Parathyroid adenoma (tissue), 2 donors: ENCODE measurements at regions not wholly inside any gene's neighbourhood (a gene's known extent, or its start where the extent isn't known, plus 50 kb on each side); places are given as distances from the start of the nearest gene placed in this dataset.

Experiments used
- H2AFZ ChIP-seq: fragments of 300-600 bp; sonication (generic); one replicate; pipeline ENCODE4 v1.7.0; 2017; ENCODE audit warnings: antibody characterized with exemption, mild to moderate bottlenecking
- H3K27ac ChIP-seq: fragments of 300-600 bp; sonication (generic); one replicate; pipeline ENCODE4 v1.7.0; 2017
- H3K27me3 ChIP-seq: fragments of 300-600 bp; sonication (generic); one replicate; pipeline ENCODE4 v1.7.0; 2017; ENCODE audit warnings: low read length; ENCODE audit not compliant: control insufficient read depth, insufficient read depth
- H3K36me3 ChIP-seq: fragments of 300-600 bp; sonication (generic); one replicate; pipeline ENCODE4 v1.7.0; 2017; ENCODE audit warnings: low read length; ENCODE audit not compliant: control insufficient read depth, insufficient read depth
- H3K4me1 ChIP-seq: fragments of 300-600 bp; sonication (generic); one replicate; pipeline ENCODE4 v1.7.0; 2017; ENCODE audit warnings: control low read depth
- H3K4me2 ChIP-seq: fragments of 300-600 bp; sonication (generic); one replicate; pipeline ENCODE4 v1.7.0; 2017; ENCODE audit warnings: low read length
- H3K4me3 ChIP-seq: fragments of 300-600 bp; sonication (generic); one replicate; pipeline ENCODE4 v1.7.0; 2017; ENCODE audit warnings: low read depth, low read length
- H3K79me2 ChIP-seq: fragments of 300-600 bp; sonication (generic); one replicate; pipeline ENCODE4 v1.7.0; 2017; ENCODE audit warnings: control low read depth
- H3K9ac ChIP-seq: fragments of 300-600 bp; sonication (generic); one replicate; pipeline ENCODE4 v1.7.0; 2017; ENCODE audit warnings: mild to moderate bottlenecking
- H3K9me3 ChIP-seq: fragments of 300-600 bp; sonication (generic); one replicate; pipeline ENCODE4 v1.7.0; 2017; ENCODE audit warnings: low read length; ENCODE audit not compliant: control insufficient read depth
- CTCF ChIP-seq: fragments of 300-600 bp; sonication (generic); IDR thresholded peaks from one replicate; pipeline ENCODE4 v1.7.0; 2017; ENCODE audit warnings: antibody characterized with exemption, mild to moderate bottlenecking
- donor health status: primary hyperparathyroidism.

GRCh38 chr14:101179691-101180211 lies 276.2 kb upstream of the RTL1 start:
- H3K27me3 ChIP-seq, result no peaks in the 10 kb centered on the region
- no peak overlapping the region for H3K4me3 ChIP-seq
- no peak overlapping the region for H2AFZ ChIP-seq
- H3K4me1 ChIP-seq, result no peaks in the 10 kb centered on the region
- TF ChIP-seq CTCF, result no peak
- H3K27ac ChIP-seq, result no peak overlapping the region
- H3K36me3 ChIP-seq, result no peaks in the 10 kb centered on the region
- H3K79me2 ChIP-seq, result no peaks in the 10 kb centered on the region
- no peak overlapping the region for H3K4me2 ChIP-seq
- H3K9ac ChIP-seq, result no peak overlapping the region
- H3K9me3 ChIP-seq, result no peaks in the 10 kb centered on the region

DNA sequence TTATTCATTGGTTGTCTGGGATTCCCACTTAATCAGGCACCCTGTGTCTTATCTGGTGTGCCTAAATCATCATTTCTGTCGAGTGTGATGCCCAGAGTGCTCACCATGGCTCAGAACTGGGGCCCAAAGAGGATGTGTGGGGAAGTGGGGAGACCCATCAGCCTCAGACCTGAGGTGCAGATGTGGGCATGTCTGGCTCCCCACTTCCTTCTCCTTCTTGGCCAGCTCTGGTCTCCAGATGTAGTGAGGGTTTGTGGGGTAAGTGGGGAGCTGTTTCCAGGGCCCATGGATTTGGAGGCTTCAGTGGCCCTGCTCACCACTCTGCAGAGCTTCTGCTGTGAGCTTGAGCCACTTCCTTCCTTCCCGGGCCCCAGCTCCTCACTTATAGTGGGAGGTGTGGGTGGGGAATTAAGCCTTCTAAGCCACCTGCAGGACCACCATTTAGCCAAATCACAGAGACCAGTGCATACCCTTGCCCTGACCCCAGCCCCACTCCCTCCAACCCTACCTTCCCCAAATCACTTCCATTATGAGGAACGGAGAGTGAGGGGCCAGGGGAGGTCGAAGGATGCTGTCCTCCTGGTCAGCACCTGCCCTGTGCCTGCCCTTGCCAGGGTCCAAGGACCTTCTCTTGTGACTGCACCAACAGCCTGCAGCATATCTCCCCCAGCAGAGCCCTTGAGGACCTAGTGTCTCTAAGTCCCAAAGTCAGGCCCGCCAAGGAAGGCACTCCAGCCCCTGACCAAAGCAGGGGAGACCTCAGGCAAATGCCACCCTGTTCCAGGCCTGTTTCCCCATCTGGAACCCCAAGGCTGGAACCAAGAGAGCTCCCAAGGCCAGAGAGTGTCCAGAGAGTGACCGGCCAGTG lies 278.2 kb upstream of the RTL1 start:
- Histone ChIP-seq H3K27me3 (no peaks in the 10 kb centered on the region), H3K9ac (no peak overlapping the region), H3K36me3 (no peaks in the 10 kb centered on the region), H3K4me1 (no peaks in the 10 kb centered on the region), H3K79me2 (no peaks in the 10 kb centered on the region), H3K9me3 (no peaks in the 10 kb centered on the region), H3K4me3 (no peak overlapping the region), H3K27ac (no peak overlapping the region), H3K4me2 (no peak overlapping the region), H2AFZ (no peak overlapping the region)
- TF ChIP-seq CTCF, result no peak

- no peak overlapping the region for H3K4me3 ChIP-seq
- no peaks in the 10 kb centered on the region for H3K4me1 ChIP-seq
- no peaks in the 10 kb centered on the region for H3K36me3 ChIP-seq
- no peaks in the 10 kb centered on the region for H3K79me2 ChIP-seq
- TF ChIP-seq CTCF, result no peak
- H3K9ac ChIP-seq, result no peak overlapping the region
- no peak overlapping the region for H3K27ac ChIP-seq
- no peaks in the 10 kb centered on the region for H3K9me3 ChIP-seq
- H2AFZ ChIP-seq, result no peak overlapping the region
- no peaks in the 10 kb centered on the region for H3K27me3 ChIP-seq
- no peak overlapping the region for H3K4me2 ChIP-seq
Measured at GRCh38 chr14:101182476-101182875, 279.0 kb upstream of the RTL1 start.

DNA sequence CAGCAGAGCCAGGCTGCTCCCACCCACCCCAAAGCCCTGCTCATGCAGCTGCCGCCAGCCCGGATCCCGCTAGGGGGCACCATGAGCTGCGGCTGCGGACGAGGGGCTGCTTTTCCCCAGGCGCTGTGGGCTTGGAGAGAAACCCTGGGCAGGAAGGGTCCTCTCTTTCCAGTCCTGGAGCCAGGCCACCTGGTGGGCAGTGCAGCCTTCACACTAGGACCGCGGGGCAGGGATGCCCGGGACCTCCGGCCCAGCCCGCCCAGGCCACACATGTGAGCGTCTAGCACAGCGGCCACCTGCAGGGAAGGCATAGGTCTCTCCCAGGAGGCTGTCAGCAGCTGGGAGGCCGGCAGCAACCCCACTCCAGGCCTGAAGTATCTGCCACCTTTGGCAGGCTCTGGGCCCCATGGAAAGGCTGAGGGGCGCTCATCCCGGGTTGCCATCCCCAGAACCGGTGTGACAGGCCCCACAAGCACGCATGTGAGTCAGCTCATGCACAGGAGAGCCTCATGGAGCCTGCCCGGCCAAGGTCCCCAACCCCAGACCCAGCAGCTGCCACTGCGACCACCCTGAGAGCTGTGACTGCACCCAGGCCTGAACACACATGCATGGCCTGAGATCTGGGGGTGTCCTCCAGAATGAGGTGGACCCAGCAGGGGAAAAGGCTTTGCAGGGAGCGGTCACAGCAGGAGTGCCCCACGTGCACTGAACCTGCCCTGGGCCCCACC lies 280.0 kb upstream of the RTL1 start:
- H3K9me3 ChIP-seq, result no peaks in the 10 kb centered on the region
- H3K27ac ChIP-seq, result no peak overlapping the region
- no peak overlapping the region for H3K4me2 ChIP-seq
- H3K4me1 ChIP-seq, result no peaks in the 10 kb centered on the region
- no peaks in the 10 kb centered on the region for H3K36me3 ChIP-seq
- TF ChIP-seq CTCF, result no peak
- H2AFZ ChIP-seq, result no peak overlapping the region
- H3K27me3 ChIP-seq, result no peaks in the 10 kb centered on the region
- H3K4me3 ChIP-seq, result no peak overlapping the region
- no peaks in the 10 kb centered on the region for H3K79me2 ChIP-seq
- no peak overlapping the region for H3K9ac ChIP-seq
